ENCODE measurements at regions not wholly inside any gene's neighbourhood (a gene's known extent, or its start where the extent isn't known, plus 50 kb on each side); places are given as distances from the start of the nearest gene placed in this dataset.
A peak's percentile ranks its signal among the peaks of the same experiment; 100 is the strongest.

DNA sequence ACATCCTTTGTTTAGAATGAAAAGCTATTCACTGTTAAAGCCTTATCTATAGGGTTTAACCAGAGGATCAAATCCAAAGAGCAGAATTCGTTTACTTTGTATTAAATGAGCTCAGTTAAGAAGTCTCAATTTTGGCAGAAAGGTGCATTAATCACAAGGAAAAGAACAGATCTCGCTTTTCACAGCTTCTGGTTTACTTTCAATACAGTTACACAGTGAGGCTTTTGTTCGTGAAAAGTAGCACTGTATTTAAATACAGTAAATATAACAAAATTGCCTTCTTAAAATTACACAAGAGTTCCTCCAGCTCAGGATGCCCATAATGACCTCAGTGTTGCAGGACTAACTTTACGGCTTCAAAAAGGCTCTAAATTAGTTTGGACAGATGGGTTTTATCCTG lies 669.1 kb upstream of the SALL1 start:
- DNase-seq (ENCODE audit: low read depth) = no peak
- H3K4me3 ChIP-seq (ENCODE audit: control insufficient read depth, low read depth, low read length) = no peak overlapping the region
- TF ChIP-seq, protein P1, sequence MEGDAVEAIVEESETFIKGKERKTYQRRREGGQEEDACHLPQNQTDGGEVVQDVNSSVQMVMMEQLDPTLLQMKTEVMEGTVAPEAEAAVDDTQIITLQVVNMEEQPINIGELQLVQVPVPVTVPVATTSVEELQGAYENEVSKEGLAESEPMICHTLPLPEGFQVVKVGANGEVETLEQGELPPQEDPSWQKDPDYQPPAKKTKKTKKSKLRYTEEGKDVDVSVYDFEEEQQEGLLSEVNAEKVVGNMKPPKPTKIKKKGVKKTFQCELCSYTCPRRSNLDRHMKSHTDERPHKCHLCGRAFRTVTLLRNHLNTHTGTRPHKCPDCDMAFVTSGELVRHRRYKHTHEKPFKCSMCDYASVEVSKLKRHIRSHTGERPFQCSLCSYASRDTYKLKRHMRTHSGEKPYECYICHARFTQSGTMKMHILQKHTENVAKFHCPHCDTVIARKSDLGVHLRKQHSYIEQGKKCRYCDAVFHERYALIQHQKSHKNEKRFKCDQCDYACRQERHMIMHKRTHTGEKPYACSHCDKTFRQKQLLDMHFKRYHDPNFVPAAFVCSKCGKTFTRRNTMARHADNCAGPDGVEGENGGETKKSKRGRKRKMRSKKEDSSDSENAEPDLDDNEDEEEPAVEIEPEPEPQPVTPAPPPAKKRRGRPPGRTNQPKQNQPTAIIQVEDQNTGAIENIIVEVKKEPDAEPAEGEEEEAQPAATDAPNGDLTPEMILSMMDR (conservative IDR thresholded peaks at IDR 0.05; ENCODE audit: control insufficient read depth, insufficient read depth, low read depth, low read length) = no peak

DNA sequence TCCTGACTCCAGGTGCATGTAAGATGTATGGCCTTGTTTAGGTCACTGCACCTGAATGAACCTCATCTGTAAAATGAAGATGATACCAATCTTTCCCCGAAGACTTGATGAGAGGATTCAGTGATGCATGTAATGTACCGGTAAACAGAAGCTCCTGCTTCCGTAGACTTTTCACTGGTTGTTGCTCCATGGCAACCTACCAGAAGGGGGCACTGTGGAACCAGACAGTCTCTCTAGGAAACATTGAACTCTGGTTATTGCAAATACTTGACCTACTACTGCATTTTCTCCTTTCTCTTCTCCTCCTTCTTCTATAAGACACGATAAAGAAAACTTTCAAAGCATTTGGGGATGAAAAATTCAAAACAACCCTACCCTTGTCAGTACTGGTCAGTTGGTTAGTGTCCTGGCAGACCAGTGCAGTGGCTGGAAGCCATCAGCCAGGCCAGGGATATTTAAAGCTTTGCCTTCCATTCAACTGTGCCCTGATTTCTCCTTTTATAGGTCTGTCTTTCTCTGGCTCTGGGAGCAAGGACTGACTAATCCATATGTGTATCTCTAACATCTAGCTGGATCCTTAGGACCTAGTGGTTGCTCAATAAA lies 667.4 kb upstream of the SALL1 start:
- DNase-seq (ENCODE audit: low read depth) = peak; percentile 59
- TF ChIP-seq, protein P1 (conservative IDR thresholded peaks at IDR 0.05; ENCODE audit: control insufficient read depth, insufficient read depth, low read depth, low read length) = peak; percentile 90
- no peak overlapping the region for H3K4me3 ChIP-seq (ENCODE audit: control insufficient read depth, low read depth, low read length)

DNA sequence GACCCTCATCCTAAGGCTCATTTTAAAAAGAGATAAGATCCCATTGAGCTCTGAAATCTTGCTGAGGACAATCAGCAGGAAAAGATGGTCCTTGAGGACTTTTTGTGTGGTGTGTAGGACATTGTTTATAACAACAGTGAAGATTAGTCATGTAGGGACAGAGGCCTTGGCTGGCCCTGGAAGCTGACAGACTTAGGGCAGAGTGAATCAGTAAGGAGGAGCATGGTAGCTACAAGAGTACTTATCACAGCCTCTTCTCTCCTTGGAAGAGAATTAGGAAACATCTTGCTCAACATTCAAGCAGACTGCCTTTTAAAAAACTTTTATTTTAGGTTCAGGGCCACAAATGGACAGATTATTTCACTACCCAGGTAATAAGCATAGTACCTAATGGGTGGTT lies 665.9 kb upstream of the SALL1 start:
- TF ChIP-seq, protein P1 (conservative IDR thresholded peaks at IDR 0.05; ENCODE audit: control insufficient read depth, insufficient read depth, low read depth, low read length) = no peak
- DNase-seq (ENCODE audit: low read depth) = peak; percentile 19
- no peak overlapping the region for H3K4me3 ChIP-seq (ENCODE audit: control insufficient read depth, low read depth, low read length)

DNA sequence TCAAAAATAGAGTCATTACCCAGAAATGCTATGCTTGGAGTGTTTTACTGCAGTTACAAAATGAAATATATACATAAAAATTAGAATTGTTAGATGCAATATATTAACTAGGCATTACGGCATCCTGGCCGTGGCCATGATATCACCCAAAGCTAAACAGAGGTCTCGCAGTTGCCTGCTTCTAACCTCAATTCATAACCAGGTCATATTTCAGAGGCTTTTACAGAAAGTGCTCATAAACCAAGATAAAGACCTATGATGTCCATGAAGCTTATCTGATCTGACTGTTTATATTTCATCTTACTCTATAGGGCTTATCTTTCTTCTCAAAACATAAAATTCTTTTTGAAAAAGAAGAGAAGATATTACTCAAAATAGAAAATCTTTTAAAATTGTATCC lies 664.5 kb upstream of the SALL1 start:
- no peak overlapping the region for H3K4me3 ChIP-seq (ENCODE audit: control insufficient read depth, low read depth, low read length)
- DNase-seq (ENCODE audit: low read depth) = no peak
- TF ChIP-seq, protein P1 (conservative IDR thresholded peaks at IDR 0.05; ENCODE audit: control insufficient read depth, insufficient read depth, low read depth, low read length) = no peak

DNA sequence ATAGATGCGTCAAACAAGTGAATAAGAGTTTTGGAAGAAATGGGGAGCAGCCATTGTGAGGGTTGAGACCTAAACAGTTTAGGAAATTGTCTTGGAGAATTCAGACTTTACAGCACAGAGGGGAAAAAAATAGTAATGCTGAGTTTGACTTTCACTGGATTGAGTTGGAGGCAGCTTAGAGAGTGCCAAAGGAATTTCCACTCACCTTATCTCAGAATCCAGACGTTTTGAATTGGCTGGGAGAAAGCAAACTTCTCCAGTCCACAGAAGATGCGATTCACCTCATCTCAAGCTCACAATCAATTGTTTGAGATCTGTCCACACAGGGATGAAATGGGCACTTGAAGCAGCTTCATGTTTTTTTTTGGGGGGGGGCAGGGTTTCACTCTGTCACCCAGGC lies 663.5 kb upstream of the SALL1 start:
- TF ChIP-seq, protein P1 (conservative IDR thresholded peaks at IDR 0.05; ENCODE audit: control insufficient read depth, insufficient read depth, low read depth, low read length) = no peak
- no peak for DNase-seq (ENCODE audit: low read depth)
- no peak overlapping the region for H3K4me3 ChIP-seq (ENCODE audit: control insufficient read depth, low read depth, low read length)

DNA sequence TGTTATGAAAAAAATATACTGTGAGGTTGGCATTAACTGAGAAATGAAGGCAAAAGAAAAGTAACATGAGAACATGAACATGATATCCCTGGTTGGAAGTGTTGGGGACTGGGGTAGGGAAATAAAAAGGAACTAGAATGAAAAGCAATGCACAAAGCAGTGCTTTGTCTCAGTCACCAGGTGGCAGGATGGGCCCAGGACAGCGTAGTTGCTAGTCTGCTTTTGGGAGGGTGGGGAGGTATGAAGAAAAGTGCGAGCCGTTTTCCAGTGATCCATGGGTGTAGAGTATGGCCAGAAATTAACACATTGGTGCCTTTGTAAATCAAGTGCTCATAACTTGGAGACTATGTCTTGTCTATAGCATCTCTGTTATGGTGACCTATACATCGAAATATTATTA lies 662.5 kb upstream of the SALL1 start:
- DNase-seq (ENCODE audit: low read depth) = no peak
- TF ChIP-seq, protein P1 (conservative IDR thresholded peaks at IDR 0.05; ENCODE audit: control insufficient read depth, insufficient read depth, low read depth, low read length) = peak; percentile 18

DNA sequence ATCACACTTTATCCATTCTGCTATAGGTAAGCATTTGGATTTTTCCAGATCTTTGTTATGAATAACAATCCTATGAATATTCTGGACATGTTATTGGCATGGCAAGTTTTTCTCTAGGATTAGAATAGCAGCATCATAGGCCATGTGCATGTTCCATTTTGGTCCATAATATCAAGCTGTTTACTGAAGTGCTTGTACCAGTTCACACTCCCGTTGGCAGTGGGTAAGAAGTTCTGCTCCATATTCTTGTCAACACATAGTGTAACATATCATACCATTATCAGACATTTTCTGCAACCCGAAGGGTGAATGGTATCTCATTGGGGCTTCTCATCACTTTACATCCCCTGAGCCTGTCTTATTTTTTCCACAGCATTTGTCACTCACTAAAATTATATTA lies 661.9 kb upstream of the SALL1 start:
- TF ChIP-seq, protein P1 (conservative IDR thresholded peaks at IDR 0.05; ENCODE audit: control insufficient read depth, insufficient read depth, low read depth, low read length) = no peak

More for the DNA sequence above, 662.5 kb upstream of the SALL1 start:
- no peak overlapping the region for H3K4me3 ChIP-seq (ENCODE audit: control insufficient read depth, low read depth, low read length)

More for the DNA sequence above, 661.9 kb upstream of the SALL1 start:
- H3K4me3 ChIP-seq (ENCODE audit: control insufficient read depth, low read depth, low read length) = no peak overlapping the region
- no peak for DNase-seq (ENCODE audit: low read depth)
